ENCODE measurements at regions not wholly inside any gene's neighbourhood (a gene's known extent, or its start where the extent isn't known, plus 50 kb on each side); places are given as distances from the start of the nearest gene placed in this dataset.

DNA sequence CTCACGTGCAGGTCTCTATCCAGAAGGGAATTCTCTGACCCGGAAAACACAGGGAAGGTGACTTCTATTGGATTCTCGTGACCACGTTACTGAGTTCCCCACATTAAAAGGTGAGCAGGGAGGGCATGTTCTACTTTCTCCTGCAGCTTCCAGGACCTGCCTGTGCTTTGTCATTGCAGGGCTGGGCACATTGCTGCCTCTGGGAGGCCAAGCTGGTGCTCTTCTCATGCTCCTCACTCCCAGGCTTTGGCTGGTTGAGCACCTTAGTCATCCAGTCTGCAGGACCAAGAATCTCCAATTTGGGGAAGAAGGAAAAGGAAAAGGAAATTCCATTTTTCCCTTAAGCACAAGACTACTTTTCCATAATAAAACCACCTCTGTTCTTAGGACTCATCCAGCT, 86.5 kb upstream of the TMEM72 start:
- no peak for DNase-seq

DNA sequence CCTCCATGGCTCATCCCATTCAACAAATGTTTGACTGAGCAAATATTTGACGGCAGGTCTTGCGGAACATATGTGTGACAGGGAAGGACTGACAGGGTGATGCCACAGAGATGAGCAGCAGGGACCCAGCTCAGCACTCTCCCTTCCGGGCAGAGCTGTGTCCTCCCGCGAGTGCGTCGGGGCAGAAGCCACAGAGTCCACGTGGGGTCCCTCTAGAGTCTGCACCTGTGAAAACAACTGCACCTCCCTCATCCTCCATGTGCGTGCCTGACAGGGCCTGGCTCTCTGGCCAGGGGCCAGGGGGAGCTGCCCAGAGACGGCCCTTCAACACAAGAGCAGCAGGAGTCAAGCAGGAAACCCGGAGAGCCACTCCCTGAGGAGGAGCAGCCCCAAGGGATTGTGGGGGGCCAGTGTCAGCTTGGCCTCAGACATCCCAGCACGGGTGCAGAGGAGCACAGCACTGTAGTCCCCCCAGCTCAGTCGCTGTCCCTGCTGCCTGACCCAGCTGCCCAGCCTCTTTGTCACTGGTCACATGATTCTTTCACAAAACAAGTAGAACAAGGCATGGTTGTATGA, 83.6 kb upstream of the TMEM72 start:
- no peak for DNase-seq

DNA sequence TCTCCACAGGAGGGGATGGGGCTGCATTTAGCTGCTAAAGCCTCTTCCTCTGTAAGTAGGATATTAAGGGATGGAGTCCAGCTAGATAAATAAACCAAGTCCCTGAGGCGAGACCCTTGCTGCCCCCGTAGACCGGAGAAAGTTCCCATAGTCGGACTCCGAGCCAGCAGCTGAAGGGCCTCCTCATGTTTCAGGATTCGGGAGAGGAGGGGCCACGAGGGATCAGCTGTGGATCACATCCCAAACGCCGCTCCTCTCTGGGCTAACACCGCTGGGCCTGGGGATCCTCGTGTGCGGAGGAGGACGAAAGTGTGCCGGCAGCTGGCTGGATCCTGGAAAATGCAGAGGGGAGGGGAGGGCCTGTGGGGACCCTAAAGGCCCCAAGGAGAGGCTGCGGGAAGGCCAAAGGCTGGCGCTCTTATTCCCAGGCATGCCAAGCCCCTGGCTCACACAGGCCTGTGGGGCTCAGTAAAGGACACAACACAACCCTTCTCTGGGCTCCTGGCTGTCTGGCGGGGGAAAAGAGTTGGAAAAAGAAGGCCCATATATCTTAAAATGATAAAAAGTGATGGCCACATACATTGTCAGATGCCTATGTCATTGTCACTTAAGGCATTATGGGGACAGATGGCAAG, 82.5 kb upstream of the TMEM72 start:
- DNase-seq: no peak

DNA sequence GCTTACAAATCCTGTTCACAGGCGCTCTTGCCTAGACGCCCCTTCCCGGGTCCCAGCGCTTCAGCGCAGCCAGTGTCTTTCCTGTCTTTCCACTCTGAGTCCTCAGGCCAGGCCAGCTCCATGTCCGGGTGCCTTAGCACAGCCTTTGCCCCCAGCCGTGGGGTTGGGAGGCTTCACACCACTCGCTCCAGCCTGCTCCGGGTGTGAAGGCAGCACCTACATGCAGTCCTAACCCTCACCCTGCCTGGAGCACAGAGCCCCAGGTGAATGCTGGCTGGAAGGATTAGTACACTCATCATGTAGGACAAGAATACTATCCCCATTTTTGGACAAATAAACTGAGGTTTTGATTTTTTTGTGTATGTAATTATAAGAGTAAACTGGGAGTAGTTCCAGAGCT, 81.7 kb upstream of the TMEM72 start:
- DNase-seq: no peak

DNA sequence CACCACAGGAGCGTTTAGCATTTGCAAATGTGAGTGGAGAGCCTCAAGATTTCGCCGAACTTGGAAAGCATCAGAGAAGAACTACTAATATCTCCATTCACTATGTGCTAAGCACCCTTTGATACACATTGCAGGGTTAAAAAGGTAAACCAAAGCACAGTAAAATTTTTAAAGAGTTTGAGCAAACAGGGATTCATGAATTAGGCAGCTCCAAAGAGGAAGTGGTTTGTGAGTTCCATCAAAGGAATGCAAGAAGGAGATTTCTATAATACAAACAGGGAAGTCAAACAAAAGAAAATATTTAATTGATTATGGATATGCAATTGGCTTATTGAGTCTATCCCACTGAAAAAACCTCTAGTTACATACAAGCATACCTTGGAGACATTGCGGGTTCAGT, 81.1 kb upstream of the TMEM72 start:
- DNase-seq: no peak

DNA sequence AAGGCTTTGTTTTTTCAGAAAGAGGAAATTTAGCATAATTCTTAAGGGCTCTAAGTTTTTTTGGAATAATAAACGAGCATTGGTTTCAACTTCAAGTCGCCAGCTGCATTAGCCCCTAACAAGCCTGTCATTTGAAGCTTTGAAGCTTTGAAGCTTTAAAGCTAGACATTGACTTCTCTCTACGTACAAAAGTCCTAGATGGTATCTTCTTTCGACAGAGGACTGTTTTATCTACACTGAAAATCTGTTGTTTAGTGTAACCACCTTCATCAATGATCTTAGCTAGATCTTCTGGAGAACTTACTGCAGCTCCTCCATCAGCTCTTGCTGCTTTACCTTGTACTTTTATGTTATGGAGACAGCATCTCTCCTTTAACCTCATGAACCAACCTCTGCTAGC, 79.6 kb upstream of the TMEM72 start:
- DNase-seq: no peak

DNA sequence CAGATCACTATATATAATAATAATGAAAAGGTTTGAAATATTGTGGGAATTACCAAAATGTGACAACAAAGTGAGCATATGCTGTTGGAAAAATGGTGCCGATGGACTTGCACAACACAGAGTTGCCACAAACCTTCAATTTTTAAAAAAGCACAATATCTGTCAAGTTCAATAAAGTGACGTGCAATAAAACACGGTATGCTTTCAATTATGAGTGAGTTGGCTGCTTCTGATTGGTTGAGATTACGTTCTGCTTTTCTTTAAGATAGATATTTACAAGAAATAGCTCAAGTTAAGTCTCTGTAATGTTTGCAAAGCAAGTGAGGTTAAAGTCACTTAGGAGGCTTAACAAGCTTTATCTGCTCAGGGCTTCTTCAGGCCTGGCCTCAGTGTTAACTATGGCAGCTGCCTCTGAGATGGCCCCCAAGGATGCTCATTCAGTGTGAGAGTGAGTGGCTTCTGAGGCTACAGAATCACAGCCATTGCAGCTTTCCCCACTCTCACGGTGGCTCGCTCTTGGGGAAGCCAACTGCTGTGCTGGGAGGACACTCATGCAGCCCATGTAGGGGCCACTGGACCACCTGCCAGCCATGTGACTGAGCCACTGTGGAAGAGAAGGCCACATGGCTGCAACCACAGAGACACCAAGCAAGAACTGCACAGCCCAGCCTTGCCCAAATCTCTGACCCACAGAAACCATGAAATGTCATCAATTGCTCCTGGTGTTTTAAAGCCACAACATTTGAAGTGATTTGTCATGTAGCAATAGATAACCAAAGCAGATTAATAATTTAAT, 78.3 kb upstream of the TMEM72 start:
- no peak for DNase-seq

DNA sequence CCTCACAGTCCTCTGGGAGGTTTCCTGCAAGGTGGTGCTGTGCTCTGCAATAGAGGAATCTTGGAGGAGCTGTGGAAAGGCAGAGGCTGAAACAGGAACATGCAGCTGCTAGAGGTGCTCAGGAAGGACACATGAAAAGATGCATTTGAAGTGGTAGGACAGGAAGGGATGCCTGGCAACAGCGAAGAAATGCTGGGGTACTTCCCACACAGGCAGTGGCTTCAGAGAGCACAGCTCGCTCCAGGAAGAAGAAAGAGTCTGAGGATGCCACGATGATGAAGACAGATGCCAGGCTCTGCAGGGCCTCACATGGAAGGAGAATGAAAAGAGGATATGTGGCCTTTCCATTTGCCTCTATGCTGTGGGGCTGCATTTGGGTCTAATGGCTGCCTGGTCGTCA, 77.0 kb upstream of the TMEM72 start:
- DNase-seq: no peak

DNA sequence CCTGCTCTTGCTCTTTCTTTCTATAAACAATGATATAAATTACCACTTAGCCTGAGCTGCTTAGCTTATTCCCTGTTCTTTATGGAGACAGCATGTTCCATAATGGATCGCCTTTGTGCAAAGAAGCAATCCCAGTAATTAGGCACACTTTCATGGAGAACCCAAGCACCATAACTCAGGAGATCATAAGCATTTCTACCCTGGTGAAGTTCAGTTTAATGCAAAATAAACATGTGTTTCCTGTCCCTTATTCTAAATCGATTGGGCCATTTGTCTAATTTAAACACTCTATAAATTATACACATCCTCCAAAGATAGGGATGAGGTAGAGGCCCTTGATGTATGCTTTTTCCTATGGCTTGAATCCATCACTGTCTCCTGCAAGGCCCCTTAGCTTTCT, 75.8 kb upstream of the TMEM72 start:
- DNase-seq: no peak

DNA sequence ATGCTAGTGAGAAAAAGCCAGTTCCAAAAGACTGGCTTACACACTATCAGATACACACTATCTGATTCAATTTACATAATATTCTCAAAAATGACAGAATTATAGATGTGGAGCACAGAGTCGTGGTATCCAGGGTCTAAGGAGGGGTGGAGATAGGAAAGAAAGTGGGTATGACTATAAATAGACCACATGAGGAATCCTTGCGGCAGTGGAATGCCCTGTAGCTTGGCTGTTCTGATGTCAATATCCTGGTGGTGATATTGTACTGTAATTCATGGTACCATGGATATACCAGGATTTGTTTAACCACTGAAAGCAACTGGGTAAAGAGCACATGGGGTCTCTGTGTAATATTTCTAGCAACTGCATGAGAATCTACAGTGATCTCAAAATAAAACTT, 67.7 kb upstream of the TMEM72 start:
- DNase-seq: no peak

DNA sequence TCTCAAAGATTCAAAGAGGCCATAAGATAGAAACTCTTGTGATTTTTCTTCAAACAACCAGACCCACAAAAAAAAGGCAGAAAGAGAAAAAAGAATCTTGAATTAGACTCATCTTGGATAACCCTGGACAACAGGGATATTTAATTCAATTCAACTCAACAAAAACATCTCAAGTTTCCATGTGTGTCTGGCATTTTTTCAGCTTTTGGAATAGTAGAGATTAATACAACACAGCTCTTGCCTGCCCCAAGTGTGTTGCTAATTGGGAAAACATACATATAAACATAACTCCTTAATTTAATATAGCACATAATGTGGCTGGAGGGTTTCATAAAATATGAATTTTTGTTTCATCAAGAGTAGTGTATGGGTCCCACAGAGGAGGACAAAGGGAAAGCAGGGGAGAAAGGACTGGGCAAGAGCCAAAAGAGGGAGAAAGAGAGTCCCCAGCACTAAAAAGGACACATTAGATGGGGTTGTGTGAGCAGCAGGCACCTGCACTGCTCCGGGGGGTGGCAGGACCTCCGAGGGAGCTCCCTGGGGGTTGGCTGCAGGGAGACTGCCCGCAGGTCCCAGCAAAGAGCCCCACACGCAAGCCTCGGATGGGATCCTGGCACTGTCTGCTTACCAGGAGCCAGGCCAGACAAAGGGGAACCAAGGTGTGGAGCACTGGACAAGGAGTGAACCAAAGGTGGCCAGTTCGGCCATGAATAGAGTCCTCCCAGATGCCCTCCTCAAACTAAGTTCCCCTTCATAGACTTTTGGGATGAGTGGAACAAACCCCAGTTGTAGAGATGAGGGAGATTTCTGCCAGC, 65.6 kb upstream of the TMEM72 start:
- no peak for DNase-seq

DNA sequence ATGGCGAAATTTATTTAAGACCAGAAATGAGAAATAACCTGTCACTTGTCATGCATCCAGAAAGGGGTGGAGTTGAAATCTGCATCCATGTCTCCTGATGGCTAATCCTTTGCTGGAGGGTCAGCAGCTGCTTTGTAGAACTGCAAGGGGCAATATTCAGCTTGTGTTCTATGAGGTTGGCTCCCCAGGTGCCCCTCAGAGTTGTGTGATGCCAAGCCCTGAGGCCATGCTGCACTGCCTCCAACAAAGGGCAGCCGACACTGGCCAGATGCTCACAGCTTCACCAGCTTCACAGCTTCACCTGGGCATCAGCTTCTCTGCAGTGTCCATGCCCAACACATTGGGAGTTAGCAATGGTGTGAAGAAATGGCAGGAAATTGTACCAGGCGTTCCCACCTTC, 64.0 kb upstream of the TMEM72 start:
- no peak for DNase-seq

DNA sequence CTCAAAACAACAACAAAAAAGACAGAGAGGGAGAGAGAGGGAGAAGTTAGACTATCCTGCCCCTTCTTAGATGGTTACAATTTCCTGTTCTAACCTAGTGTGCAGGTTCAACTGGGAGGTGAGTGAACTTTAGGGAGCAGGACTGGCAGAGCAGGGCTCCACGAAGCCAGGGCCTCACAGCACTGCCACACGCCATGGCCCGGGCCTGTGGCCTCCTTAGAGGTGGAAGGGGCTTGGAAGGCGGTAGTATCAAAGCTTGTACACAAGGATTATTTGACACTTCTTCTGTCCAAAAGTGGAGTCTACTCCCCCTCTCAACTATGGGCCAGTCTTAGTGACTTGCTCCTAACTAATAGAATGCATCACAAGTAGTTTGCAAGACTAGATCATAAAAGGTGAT, 62.9 kb upstream of the TMEM72 start:
- no peak for DNase-seq

DNA sequence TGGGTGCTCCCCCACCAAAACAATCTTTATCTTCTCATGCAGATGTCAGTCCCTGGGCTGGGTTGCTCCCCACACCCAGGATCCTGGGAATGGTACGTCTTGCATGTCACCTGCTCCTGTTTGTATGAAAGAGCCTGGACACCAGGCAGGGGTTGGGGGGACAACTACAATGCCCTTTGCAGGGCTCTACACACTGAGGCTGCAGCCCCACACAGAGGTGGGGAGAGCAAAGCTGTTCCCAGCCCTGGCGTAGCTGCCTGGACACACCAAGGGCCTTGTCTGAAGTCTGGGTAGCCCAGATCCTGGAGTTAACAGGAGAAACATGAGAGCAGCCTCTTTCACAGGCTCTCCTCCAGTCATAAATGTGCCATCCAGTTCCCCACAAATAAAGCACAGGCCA, 61.2 kb upstream of the TMEM72 start:
- DNase-seq: no peak

DNA sequence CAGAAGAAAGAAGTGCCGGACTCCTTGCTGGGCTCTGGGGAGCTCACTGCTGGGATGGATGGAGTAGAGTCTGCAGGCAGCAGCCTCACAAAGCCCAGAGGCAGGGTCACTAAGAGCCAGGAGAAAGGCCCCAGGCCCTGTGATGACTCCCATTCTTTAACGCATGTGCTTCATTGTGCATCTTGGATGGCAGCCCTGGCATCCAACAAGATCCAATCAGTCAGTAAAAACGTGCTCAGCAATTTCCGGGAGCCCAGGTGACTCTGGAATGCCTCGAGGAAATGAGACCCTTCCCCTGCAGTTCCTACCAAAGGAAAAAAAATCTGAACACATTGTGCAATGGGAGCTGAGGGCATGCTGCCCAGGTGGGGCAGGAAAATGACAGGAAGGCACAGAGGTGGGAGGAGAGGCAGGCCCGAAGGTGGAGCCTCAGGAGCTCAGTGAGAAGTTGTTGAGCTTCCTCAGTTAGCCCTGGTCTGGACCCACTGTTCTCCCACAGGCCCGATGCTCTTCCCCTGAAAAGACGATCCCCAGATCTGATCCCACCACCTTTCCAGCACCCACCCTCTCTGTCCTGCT, 60.7 kb upstream of the TMEM72 start:
- no peak for DNase-seq

DNA sequence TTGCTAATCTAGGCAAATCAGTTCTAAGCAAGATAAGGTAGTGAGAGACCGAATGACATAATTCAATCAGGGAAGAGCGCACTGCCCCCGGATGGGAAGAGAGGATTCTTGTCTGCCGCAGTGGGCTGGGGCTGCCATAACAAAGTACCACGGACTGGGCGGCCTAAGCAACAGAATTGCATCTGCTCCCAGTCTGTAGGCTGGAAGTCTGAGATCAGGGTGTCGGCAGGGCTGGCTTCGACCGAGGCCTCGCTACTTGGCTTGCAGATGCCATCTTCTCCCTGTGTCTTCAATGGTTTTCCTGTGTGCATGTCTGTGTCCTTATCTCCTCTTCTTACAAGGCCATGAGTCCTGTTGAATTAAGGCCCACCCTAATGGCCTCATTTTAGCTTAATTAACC, 59.7 kb upstream of the TMEM72 start:
- DNase-seq: no peak

DNA sequence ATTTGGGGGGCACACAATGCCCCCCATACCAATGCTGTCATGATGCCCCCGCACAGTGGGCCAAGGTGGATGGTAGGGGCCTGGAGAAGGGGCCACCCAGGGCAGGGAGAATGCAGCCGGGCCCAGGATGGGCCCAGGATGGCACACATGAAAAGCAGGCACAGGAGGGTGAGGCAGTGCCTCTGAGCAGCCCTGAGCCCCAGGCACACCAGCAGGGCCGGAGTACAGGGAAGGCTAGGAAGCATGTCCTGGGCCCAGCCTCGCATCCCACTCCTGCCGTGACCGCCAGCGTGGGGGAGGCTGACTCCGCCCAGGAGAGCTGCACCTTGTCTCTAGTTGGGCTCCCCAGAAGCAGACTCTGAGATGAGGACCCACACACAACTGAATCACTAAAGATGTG, 59.3 kb upstream of the TMEM72 start:
- no peak for DNase-seq

DNA sequence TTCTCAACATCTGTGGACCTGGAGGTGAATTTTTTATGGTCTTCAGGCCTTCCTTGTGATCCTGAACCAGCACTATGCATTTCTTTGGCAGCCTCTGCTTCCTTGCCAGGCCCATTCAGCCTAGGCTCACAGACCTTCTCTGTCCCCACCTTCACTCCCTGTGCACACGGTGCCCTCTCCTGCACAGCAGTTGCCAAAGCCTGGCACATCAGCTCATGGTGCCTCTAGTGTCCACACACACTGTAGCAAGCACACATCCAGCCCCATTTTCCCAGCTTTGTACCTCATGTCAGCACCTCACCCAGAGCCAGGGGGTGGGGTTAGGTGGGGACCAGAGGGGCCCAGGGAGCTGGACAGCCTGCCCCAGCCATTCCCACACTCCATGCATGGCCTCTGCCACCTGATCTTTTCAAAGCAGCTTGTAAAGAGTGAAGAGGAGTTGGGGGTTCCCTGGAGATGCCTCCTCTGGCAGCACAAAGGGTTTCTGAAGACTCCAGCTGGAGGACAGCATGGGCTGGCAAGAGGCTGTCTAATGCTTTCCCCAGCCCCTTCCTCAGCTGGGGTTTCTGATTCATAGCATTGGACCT, 57.9 kb upstream of the TMEM72 start:
- DNase-seq: no peak

DNA sequence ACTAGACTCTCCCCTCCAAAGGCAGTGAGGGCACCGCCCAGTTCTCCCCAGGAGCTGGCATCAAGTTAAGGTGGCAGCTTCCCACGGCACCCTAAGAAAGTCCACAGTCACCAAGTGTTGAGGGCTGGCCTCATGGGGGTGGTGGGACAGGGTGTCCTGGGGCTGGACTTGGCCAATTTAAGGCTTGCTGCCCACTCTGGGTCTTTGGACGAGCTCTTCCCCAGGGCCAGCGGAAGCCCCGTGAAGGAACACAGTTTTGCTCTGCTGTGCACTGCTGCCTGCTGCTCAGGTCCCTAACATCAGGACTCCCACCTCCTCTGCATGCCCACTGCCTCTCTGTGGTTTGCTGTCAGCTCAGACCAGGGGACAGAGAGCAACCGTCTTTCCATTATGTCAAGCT, 57.3 kb upstream of the TMEM72 start:
- no peak for DNase-seq

DNA sequence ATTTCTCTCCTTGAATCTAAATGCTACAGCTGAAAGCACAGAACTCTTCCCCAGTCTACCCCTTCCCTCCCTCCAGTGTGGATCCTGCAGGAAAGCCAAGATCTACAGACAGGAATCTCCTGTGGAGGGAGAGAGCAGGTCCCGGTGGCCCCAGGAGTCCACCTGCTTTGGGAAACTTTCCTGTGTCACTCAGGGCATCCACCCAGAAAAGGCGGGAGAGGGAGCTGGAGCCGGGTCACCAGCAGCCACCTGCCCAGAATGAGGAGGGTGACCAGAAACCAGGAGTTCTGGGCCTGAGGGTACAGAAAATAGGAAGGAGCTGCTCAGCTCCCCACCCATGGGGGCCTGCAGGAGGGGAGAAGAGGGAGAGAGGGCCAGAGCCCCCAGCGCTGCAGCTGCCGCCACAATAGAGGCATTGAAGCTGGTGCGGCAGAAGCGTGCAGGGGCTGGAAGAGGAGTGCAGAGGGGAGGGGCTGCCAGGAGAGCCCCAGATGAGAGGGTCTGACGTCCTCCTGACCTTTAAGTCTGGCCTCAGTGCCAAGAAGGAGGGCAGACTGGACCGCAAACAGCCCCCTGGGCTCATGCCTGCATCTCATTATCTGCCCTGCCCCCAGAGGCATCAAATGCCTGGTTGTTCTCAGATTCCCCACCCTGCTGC, 56.3 kb upstream of the TMEM72 start:
- DNase-seq: no peak

DNA sequence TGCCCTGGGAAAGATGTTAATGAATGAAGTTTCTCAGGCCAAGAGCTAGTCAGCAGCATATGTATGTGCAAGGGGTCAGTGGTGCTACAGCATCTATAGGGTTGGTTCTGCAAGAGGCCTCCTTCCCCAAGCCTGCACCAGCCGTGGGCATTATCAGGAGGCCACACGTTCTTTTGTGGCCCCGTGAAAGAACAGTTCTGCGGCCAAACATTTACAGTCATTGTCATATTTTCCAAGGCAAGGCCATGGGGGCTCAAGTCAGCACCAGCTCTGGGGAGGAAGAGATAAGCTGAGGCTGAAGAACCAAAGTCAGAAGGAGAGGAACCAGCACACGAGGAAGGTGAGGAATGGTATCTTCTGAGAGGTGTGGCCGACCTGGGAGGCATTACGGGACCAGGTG, 54.4 kb upstream of the TMEM72 start:
- no peak for DNase-seq

DNA sequence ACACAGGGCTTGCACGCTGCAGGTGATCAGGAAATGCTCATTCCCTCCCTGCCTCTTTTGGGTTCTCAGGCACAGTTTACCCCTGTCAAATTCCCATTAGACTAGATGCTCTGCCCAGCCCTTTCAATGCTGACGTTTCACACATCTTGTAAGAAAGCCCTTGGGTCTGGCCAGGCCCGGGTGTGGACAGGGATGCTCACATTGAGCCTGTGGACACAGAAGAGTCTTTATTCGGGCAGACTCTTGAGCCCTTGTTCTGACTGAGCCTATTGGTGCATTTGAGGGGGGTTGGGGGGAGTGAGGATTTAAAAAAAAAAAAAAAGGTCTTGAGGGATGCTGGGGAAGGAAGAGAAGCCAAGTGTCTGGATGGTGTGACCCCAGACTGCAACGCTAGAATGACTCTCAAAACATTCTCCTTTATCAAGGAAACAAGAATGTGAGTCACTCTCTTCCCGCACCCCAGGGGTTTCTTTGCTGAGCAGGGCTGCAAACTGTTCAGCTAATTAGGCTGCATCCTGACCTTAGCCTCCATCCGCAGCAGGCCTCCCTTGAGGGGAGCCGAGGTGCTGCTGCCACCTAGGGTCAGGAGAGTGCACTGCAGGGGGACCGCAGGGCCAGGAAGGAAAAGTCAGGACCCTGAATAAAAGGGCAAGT, 53.6 kb upstream of the TMEM72 start:
- DNase-seq: peak; percentile 38

Measured in GOT3 (cell line).